ENCODE measurements at regions not wholly inside any gene's neighbourhood (a gene's known extent, or its start where the extent isn't known, plus 50 kb on each side); places are given as distances from the start of the nearest gene placed in this dataset.

GRCh38 chrX:39203427-39203826 lies 402.2 kb downstream of the MID1IP1 start:
- TF ChIP-seq ZNF274 (IDR thresholded peaks at IDR 0.05; ENCODE audit: low read depth, low read length): no peak
- TF ChIP-seq YY1 (IDR thresholded peaks at IDR 0.05; ENCODE audit: insufficient read depth, insufficient read length): no peak
- no peak for TF ChIP-seq SUZ12 (IDR thresholded peaks at IDR 0.05; ENCODE audit: extremely low read depth, insufficient read depth, insufficient read length)

Data from NT2/D1 (cell line).